ENCODE measurements at regions not wholly inside any gene's neighbourhood (a gene's known extent, or its start where the extent isn't known, plus 50 kb on each side); places are given as distances from the start of the nearest gene placed in this dataset.

DNA sequence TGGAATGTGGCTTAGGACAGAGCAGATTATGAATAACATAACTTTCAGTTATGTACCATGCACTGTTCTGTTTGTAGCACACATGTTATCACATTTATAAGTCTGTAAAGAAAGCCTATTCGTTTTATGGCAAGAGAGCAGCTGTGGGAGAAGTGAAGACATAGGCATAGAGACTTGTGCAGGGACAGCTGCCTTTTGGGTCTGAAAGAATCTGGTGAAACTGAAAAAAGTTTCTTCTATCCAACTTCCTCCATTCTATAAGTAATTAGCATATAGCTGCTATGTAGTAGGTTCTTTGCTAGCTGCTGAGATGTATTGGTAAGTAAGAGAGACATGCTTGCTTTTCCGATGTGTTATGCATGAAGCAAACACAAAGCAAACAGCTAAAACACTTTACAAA, 1095.4 kb upstream of the CADM2 start:
- in situ Hi-C loops (cut with MboI; ENCODE audit: low sequenced_read_pairs in 4 of 4) (no loop called here), intact Hi-C loops (cut with DNase I; ENCODE audit: low total_unique reads) (no loop called here)
- no peak for DNase-seq
- no peak for ATAC-seq
- H3K27me3 ChIP-seq: no peaks in the 10 kb centered on the region
- H3K27ac ChIP-seq: no peak overlapping the region
- no peaks in the 10 kb centered on the region for H3K4me1 ChIP-seq
- TF ChIP-seq, protein P1, sequence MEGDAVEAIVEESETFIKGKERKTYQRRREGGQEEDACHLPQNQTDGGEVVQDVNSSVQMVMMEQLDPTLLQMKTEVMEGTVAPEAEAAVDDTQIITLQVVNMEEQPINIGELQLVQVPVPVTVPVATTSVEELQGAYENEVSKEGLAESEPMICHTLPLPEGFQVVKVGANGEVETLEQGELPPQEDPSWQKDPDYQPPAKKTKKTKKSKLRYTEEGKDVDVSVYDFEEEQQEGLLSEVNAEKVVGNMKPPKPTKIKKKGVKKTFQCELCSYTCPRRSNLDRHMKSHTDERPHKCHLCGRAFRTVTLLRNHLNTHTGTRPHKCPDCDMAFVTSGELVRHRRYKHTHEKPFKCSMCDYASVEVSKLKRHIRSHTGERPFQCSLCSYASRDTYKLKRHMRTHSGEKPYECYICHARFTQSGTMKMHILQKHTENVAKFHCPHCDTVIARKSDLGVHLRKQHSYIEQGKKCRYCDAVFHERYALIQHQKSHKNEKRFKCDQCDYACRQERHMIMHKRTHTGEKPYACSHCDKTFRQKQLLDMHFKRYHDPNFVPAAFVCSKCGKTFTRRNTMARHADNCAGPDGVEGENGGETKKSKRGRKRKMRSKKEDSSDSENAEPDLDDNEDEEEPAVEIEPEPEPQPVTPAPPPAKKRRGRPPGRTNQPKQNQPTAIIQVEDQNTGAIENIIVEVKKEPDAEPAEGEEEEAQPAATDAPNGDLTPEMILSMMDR (IDR thresholded peaks at IDR 0.05 in 4 of 5, conservative IDR thresholded peaks at IDR 0.05 in 1 of 5): no peak
- no peak for TF ChIP-seq POLR2A (IDR thresholded peaks at IDR 0.05)
- H3K36me3 ChIP-seq: no peaks in the 10 kb centered on the region
- no peaks in the 10 kb centered on the region for H3K9me3 ChIP-seq
- H3K4me3 ChIP-seq: no peak overlapping the region

DNA sequence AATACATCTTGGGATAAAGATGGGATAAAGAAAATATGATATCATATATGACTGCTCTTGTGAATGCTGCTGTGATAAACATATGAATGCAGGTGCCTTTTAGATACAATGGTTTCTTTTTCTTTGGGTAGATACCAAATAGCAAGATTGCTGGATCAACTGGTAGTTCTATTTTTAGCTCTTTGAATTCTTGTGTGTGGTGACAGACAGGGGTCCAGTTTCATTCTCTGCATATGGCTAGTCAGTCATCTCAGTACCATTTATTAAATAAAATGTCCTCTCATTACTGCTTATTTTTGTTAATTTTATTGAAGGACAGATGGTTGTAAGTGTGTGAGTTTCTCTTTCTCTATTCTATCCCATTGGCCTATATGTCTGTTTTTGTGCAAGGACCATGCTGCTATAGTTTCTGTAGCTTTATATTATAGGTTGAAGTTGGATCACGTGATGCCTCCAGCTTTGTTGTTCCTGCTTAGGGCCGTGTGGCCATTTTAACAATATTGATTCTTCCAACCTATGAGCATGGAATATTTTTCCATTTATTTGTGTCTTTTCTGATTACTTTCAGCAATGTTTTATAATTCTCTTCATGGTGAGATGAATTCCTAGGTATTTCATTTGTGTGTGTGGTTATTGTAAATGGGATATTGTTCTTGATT, 1089.8 kb upstream of the CADM2 start:
- intact Hi-C loops (cut with DNase I; ENCODE audit: low total_unique reads): no loop called here
- no peak for ATAC-seq

DNA sequence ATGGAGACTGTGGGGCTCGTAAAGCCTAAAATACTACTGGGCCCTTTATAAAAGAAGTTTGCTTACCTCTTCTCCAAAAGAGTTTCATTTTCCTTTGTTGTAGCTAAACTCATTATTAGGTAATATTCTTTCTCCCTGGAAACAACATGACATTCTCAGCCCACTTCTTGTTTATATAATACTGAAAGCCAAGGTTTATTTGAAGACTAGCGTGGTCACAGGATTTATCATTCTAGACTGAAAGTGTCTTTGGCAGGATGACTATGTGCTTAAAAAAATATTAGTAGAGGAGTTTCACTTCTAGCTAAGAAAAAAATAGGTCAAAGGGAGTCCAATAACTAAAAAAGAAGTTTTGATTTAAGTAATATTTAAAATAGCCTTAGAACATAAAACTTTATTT, 1085.2 kb upstream of the CADM2 start:
- intact Hi-C loops (cut with DNase I; ENCODE audit: low total_unique reads) (no loop called here), in situ Hi-C loops (cut with MboI; ENCODE audit: low sequenced_read_pairs in 4 of 4) (no loop called here)
- no peak for DNase-seq
- Histone ChIP-seq H3K27me3 (no peaks in the 10 kb centered on the region), H3K9me3 (no peaks in the 10 kb centered on the region), H3K27ac (no peak overlapping the region), H3K36me3 (no peaks in the 10 kb centered on the region), H3K4me3 (no peak overlapping the region), H3K4me1 (peaks cover 0 to 13% of the 10 kb centered on the region in 2 donors)
- ATAC-seq: no peak
- TF ChIP-seq POLR2A (IDR thresholded peaks at IDR 0.05): no peak
- TF ChIP-seq, protein P1 (IDR thresholded peaks at IDR 0.05 in 4 of 5, conservative IDR thresholded peaks at IDR 0.05 in 1 of 5): no peak

More for the DNA sequence above, 1089.8 kb upstream of the CADM2 start:
- Histone ChIP-seq H3K36me3 (no peaks in the 10 kb centered on the region), H3K4me3 (no peak overlapping the region), H3K9me3 (no peaks in the 10 kb centered on the region), H3K27ac (no peak overlapping the region), H3K4me1 (peaks cover 0 to 14% of the 10 kb centered on the region in 2 donors), H3K27me3 (no peaks in the 10 kb centered on the region)
- in situ Hi-C loops (cut with MboI; ENCODE audit: low sequenced_read_pairs in 4 of 4): no loop called here
- no peak for DNase-seq
- TF ChIP-seq, protein P1 (IDR thresholded peaks at IDR 0.05 in 4 of 5, conservative IDR thresholded peaks at IDR 0.05 in 1 of 5): no peak
- TF ChIP-seq POLR2A (IDR thresholded peaks at IDR 0.05): no peak

DNA sequence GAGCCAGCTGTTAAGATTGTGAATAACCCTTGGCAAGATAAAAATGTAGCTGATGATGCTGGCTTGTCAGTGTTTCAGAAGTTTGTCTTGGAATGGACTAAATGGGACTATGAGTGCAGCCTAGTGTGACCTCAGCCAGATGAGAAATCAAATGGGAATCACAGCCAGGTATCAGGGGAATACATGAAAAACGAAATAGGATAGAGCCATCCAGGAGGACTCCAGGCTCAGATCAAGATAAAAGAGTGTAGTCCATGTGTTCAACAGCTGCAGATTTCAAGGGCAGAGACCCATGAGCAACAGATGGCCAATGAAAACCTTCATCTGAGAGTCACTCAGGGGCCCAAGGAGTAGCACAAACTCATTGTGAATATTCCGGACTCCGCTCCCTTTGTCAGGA, 1080.9 kb upstream of the CADM2 start:
- H3K4me3 ChIP-seq: no peak overlapping the region
- no peaks in the 10 kb centered on the region for H3K36me3 ChIP-seq
- no peak for DNase-seq
- intact Hi-C loops (cut with DNase I; ENCODE audit: low total_unique reads): no loop called here
- no peak for ATAC-seq
- no peaks in the 10 kb centered on the region for H3K4me1 ChIP-seq
- H3K27ac ChIP-seq: no peak overlapping the region
- no peaks in the 10 kb centered on the region for H3K27me3 ChIP-seq
- no peak for TF ChIP-seq POLR2A (IDR thresholded peaks at IDR 0.05)
- TF ChIP-seq, protein P1 (IDR thresholded peaks at IDR 0.05 in 4 of 5, conservative IDR thresholded peaks at IDR 0.05 in 1 of 5): no peak
- H3K9me3 ChIP-seq: no peaks in the 10 kb centered on the region
- in situ Hi-C loops (cut with MboI; ENCODE audit: low sequenced_read_pairs in 4 of 4): no loop called here

DNA sequence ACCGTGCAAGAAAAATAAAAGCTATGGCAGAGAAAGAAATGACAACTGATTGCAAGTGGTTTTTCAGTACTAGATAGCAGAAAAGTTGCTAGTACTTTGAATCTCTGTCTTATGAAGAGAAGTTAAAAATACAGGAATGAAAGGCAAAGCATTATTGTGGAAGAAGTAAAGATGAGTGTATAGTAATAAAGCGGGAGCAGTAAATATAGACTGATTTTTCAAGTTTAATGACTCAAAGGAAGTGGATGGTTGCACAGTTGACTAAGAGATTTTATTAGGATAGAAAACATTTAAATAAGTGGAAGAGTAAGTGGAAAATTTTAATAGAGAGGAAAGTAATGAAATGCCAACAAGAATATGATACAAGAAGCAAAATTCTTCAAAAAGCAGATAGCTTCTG, 1076.1 kb upstream of the CADM2 start:
- no peak for TF ChIP-seq POLR2A (IDR thresholded peaks at IDR 0.05)
- TF ChIP-seq, protein P1 (IDR thresholded peaks at IDR 0.05 in 4 of 5, conservative IDR thresholded peaks at IDR 0.05 in 1 of 5): no peak
- in situ Hi-C loops (cut with MboI; ENCODE audit: low sequenced_read_pairs in 4 of 4) (no loop called here), intact Hi-C loops (cut with DNase I; ENCODE audit: low total_unique reads) (no loop called here)
- no peaks in the 10 kb centered on the region for H3K9me3 ChIP-seq
- H3K36me3 ChIP-seq: no peaks in the 10 kb centered on the region
- no peak overlapping the region for H3K27ac ChIP-seq
- no peaks in the 10 kb centered on the region for H3K4me1 ChIP-seq
- ATAC-seq: no peak
- H3K27me3 ChIP-seq: no peaks in the 10 kb centered on the region
- no peak overlapping the region for H3K4me3 ChIP-seq
- DNase-seq: no peak

Data from gastrocnemius medialis (tissue), 4 donors.